Choroid plexus epithelial cell (primary cell): ENCODE measurements at regions not wholly inside any gene's neighbourhood (a gene's known extent, or its start where the extent isn't known, plus 50 kb on each side); places are given as distances from the start of the nearest gene placed in this dataset.
"Not testable (repeated sequence)": the region's sequence is repeated elsewhere in the genome, so short reads cannot be mapped to it uniquely, and the experiment has no call there.

ENCODE experiments used
- DNase-seq: peaks from one replicate; pipeline ENCODE4 v3.0.0-alpha.2; 2010; ENCODE audit warnings: low read depth
- H3K4me3 ChIP-seq: 2 replicates; pipeline ENCODE4 v1.5.1; 2011; ENCODE audit warnings: low read depth, mild to moderate bottlenecking, control low read depth, low read length, moderate library complexity
- TF ChIP-seq, protein P1 (sequence below): conservative IDR thresholded peaks from 2 replicates; pipeline ENCODE4 v1.5.1; 2011; ENCODE audit warnings: low read depth, mild to moderate bottlenecking, control low read depth, inconsistent platforms, low read length, moderate library complexity

GRCh38 chr5:45765561-45765960 is 69.4 kb upstream of the HCN1 start:
- no peak overlapping the region for H3K4me3 ChIP-seq
- TF ChIP-seq, protein P1, sequence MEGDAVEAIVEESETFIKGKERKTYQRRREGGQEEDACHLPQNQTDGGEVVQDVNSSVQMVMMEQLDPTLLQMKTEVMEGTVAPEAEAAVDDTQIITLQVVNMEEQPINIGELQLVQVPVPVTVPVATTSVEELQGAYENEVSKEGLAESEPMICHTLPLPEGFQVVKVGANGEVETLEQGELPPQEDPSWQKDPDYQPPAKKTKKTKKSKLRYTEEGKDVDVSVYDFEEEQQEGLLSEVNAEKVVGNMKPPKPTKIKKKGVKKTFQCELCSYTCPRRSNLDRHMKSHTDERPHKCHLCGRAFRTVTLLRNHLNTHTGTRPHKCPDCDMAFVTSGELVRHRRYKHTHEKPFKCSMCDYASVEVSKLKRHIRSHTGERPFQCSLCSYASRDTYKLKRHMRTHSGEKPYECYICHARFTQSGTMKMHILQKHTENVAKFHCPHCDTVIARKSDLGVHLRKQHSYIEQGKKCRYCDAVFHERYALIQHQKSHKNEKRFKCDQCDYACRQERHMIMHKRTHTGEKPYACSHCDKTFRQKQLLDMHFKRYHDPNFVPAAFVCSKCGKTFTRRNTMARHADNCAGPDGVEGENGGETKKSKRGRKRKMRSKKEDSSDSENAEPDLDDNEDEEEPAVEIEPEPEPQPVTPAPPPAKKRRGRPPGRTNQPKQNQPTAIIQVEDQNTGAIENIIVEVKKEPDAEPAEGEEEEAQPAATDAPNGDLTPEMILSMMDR: no peak
- no peak for DNase-seq

GRCh38 chr5:45750574-45750973 is 54.4 kb upstream of the HCN1 start:
- DNase-seq: no peak
- TF ChIP-seq, protein P1: no peak
- no peak overlapping the region for H3K4me3 ChIP-seq

GRCh38 chr5:45748511-45748910 is 52.3 kb upstream of the HCN1 start:
- not testable (repeated sequence) for DNase-seq

More at GRCh38 chr5:45748511-45748910, 52.3 kb upstream of the HCN1 start:
- not testable (repeated sequence) for H3K4me3 ChIP-seq
